ENCODE measurements at regions not wholly inside any gene's neighbourhood (a gene's known extent, or its start where the extent isn't known, plus 50 kb on each side); places are given as distances from the start of the nearest gene placed in this dataset.

DNA sequence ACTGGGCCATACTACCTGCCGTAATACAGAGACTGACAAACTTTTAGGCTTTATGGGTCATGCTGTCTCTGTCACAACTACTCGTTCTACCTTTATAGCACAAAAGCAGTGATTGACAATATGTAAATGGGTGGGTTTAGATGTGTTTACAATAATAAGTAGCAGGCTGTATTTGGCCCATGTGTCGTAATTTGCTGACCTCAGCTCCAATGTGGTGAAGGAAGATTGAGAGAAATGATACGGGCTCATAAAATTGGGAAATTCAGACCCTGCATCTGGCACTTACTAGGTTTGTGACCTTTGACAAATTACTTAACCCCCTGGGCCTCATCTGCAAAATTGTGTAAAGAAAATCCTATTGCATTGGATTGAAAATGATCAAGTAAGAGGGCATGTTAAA lies 150.8 kb upstream of the NPSR1 start (continued):
- TF ChIP-seq, protein P1, sequence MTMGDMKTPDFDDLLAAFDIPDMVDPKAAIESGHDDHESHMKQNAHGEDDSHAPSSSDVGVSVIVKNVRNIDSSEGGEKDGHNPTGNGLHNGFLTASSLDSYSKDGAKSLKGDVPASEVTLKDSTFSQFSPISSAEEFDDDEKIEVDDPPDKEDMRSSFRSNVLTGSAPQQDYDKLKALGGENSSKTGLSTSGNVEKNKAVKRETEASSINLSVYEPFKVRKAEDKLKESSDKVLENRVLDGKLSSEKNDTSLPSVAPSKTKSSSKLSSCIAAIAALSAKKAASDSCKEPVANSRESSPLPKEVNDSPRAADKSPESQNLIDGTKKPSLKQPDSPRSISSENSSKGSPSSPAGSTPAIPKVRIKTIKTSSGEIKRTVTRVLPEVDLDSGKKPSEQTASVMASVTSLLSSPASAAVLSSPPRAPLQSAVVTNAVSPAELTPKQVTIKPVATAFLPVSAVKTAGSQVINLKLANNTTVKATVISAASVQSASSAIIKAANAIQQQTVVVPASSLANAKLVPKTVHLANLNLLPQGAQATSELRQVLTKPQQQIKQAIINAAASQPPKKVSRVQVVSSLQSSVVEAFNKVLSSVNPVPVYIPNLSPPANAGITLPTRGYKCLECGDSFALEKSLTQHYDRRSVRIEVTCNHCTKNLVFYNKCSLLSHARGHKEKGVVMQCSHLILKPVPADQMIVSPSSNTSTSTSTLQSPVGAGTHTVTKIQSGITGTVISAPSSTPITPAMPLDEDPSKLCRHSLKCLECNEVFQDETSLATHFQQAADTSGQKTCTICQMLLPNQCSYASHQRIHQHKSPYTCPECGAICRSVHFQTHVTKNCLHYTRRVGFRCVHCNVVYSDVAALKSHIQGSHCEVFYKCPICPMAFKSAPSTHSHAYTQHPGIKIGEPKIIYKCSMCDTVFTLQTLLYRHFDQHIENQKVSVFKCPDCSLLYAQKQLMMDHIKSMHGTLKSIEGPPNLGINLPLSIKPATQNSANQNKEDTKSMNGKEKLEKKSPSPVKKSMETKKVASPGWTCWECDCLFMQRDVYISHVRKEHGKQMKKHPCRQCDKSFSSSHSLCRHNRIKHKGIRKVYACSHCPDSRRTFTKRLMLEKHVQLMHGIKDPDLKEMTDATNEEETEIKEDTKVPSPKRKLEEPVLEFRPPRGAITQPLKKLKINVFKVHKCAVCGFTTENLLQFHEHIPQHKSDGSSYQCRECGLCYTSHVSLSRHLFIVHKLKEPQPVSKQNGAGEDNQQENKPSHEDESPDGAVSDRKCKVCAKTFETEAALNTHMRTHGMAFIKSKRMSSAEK (CRISPR knock-in tag; IDR thresholded peaks at IDR 0.05; ENCODE audit: borderline replicate concordance): no peak
- TF ChIP-seq JAZF1 (CRISPR knock-in tag; IDR thresholded peaks at IDR 0.05) (no peak), NFE2L1 (CRISPR knock-in tag; IDR thresholded peaks at IDR 0.05) (no peak), ELF4 (CRISPR knock-in tag; IDR thresholded peaks at IDR 0.05; ENCODE audit: low read depth) (no peak), SMAD4 (CRISPR knock-in tag; IDR thresholded peaks at IDR 0.05) (no peak)
- TF ChIP-seq, protein P2, sequence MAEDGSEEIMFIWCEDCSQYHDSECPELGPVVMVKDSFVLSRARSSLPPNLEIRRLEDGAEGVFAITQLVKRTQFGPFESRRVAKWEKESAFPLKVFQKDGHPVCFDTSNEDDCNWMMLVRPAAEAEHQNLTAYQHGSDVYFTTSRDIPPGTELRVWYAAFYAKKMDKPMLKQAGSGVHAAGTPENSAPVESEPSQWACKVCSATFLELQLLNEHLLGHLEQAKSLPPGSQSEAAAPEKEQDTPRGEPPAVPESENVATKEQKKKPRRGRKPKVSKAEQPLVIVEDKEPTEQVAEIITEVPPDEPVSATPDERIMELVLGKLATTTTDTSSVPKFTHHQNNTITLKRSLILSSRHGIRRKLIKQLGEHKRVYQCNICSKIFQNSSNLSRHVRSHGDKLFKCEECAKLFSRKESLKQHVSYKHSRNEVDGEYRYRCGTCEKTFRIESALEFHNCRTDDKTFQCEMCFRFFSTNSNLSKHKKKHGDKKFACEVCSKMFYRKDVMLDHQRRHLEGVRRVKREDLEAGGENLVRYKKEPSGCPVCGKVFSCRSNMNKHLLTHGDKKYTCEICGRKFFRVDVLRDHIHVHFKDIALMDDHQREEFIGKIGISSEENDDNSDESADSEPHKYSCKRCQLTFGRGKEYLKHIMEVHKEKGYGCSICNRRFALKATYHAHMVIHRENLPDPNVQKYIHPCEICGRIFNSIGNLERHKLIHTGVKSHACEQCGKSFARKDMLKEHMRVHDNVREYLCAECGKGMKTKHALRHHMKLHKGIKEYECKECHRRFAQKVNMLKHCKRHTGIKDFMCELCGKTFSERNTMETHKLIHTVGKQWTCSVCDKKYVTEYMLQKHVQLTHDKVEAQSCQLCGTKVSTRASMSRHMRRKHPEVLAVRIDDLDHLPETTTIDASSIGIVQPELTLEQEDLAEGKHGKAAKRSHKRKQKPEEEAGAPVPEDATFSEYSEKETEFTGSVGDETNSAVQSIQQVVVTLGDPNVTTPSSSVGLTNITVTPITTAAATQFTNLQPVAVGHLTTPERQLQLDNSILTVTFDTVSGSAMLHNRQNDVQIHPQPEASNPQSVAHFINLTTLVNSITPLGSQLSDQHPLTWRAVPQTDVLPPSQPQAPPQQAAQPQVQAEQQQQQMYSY (CRISPR knock-in tag; IDR thresholded peaks at IDR 0.05): no peak
- TF ChIP-seq, protein P3, sequence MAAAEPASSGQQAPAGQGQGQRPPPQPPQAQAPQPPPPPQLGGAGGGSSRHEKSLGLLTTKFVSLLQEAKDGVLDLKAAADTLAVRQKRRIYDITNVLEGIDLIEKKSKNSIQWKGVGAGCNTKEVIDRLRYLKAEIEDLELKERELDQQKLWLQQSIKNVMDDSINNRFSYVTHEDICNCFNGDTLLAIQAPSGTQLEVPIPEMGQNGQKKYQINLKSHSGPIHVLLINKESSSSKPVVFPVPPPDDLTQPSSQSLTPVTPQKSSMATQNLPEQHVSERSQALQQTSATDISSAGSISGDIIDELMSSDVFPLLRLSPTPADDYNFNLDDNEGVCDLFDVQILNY (CRISPR knock-in tag; IDR thresholded peaks at IDR 0.05): no peak

DNA sequence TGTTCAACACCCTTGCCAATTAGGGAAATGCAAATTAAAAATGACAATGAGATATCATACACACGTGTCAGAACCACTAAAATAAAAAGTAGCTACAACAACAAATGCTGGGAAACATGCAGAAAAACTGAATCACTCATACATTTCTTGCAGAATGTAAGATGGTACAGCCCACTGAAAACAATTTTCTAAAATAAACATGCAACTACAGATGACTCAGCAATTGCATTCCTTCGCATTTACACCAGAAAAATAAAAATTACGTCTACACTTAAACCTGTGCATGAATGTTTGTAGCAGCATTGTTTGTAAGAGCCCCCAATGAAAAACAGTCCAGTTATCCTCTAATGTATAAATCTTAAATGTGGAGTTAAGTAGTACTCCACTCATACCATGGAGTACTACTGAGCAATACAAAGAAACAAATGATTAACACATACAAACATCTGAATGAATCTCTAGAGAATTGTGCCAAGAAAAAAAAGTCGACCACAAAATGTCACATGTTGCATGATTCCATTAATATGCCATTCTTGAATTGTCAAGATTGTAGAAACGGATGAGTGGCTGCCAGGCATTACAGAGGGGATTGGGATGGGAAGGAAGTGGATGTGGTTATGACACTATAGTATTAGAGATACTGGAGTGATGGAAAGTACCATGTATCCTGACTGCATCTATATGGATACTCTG lies 134.6 kb upstream of the NPSR1 start:
- H3K27ac Mint-ChIP-seq: no peak overlapping the region
- CTCF ChIA-PET: no interaction called here
- TF ChIP-seq, protein P4, sequence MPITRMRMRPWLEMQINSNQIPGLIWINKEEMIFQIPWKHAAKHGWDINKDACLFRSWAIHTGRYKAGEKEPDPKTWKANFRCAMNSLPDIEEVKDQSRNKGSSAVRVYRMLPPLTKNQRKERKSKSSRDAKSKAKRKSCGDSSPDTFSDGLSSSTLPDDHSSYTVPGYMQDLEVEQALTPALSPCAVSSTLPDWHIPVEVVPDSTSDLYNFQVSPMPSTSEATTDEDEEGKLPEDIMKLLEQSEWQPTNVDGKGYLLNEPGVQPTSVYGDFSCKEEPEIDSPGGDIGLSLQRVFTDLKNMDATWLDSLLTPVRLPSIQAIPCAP (CRISPR knock-in tag; IDR thresholded peaks at IDR 0.05): no peak
- no peak for TF ChIP-seq JAZF1 (CRISPR knock-in tag; IDR thresholded peaks at IDR 0.05)
- TF ChIP-seq ZBTB21 (CRISPR knock-in tag; IDR thresholded peaks at IDR 0.05; ENCODE audit: borderline replicate concordance): no peak
- TF ChIP-seq, protein P5, sequence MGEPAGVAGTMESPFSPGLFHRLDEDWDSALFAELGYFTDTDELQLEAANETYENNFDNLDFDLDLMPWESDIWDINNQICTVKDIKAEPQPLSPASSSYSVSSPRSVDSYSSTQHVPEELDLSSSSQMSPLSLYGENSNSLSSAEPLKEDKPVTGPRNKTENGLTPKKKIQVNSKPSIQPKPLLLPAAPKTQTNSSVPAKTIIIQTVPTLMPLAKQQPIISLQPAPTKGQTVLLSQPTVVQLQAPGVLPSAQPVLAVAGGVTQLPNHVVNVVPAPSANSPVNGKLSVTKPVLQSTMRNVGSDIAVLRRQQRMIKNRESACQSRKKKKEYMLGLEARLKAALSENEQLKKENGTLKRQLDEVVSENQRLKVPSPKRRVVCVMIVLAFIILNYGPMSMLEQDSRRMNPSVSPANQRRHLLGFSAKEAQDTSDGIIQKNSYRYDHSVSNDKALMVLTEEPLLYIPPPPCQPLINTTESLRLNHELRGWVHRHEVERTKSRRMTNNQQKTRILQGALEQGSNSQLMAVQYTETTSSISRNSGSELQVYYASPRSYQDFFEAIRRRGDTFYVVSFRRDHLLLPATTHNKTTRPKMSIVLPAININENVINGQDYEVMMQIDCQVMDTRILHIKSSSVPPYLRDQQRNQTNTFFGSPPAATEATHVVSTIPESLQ (CRISPR knock-in tag; IDR thresholded peaks at IDR 0.05): no peak
- TF ChIP-seq GRHL2 (CRISPR knock-in tag; IDR thresholded peaks at IDR 0.05; ENCODE audit: insufficient replicate concordance, severe bottlenecking): no peak
- TF ChIP-seq NFATC4 (CRISPR knock-in tag; IDR thresholded peaks at IDR 0.05): no peak
- TF ChIP-seq JUN (CRISPR knock-in tag; IDR thresholded peaks at IDR 0.05): no peak
- TF ChIP-seq CBFB (CRISPR knock-in tag; IDR thresholded peaks at IDR 0.05; ENCODE audit: low read depth): no peak
- TF ChIP-seq TP53 (CRISPR knock-in tag; IDR thresholded peaks at IDR 0.05): no peak
- TF ChIP-seq GABPB1 (CRISPR knock-in tag; IDR thresholded peaks at IDR 0.05): no peak
- TF ChIP-seq ESRRA (CRISPR knock-in tag; IDR thresholded peaks at IDR 0.05; ENCODE audit: borderline replicate concordance): no peak
- no peak for TF ChIP-seq SMAD3 (CRISPR knock-in tag; IDR thresholded peaks at IDR 0.05; ENCODE audit: borderline replicate concordance)
- TF ChIP-seq, protein P6, sequence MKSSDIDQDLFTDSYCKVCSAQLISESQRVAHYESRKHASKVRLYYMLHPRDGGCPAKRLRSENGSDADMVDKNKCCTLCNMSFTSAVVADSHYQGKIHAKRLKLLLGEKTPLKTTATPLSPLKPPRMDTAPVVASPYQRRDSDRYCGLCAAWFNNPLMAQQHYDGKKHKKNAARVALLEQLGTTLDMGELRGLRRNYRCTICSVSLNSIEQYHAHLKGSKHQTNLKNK (CRISPR knock-in tag; IDR thresholded peaks at IDR 0.05): no peak
- no peak for TF ChIP-seq MXD4 (CRISPR knock-in tag; IDR thresholded peaks at IDR 0.05; ENCODE audit: borderline replicate concordance)
- no peak for TF ChIP-seq ELF4 (CRISPR knock-in tag; IDR thresholded peaks at IDR 0.05; ENCODE audit: low read depth)
- TF ChIP-seq, protein P7, sequence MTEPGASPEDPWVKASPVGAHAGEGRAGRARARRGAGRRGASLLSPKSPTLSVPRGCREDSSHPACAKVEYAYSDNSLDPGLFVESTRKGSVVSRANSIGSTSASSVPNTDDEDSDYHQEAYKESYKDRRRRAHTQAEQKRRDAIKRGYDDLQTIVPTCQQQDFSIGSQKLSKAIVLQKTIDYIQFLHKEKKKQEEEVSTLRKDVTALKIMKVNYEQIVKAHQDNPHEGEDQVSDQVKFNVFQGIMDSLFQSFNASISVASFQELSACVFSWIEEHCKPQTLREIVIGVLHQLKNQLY (CRISPR knock-in tag; IDR thresholded peaks at IDR 0.05): no peak
- no peak for TF ChIP-seq KAT7 (CRISPR knock-in tag; IDR thresholded peaks at IDR 0.05; ENCODE audit: borderline replicate concordance)

More for the DNA sequence above, 134.6 kb upstream of the NPSR1 start:
- Mint-ChIP-seq H3K36me3 (peaks cover 16% of the 10 kb centered on the region), H3K4me1 (no peaks in the 10 kb centered on the region), H3K27me3 (ENCODE audit: low read depth) (no peaks in the 10 kb centered on the region), H3K9me3 (peaks cover 60% of the 10 kb centered on the region), H3K4me3 (no peak overlapping the region)
- ATAC-seq (no peak), DNase-seq (ENCODE audit: low spot score) (no peak)
- POLR2A ChIA-PET: no interaction called here
